ENCODE measurements at regions not wholly inside any gene's neighbourhood (a gene's known extent, or its start where the extent isn't known, plus 50 kb on each side); places are given as distances from the start of the nearest gene placed in this dataset.

- no peak for TF ChIP-seq CTCF (IDR thresholded peaks at IDR 0.05)
- no peak for TF ChIP-seq POLR2A (IDR thresholded peaks at IDR 0.05)
These were observed 98.4 kb upstream of the DUSP22 start for GRCh38 chr6:193773-194310.

Measured in lower leg skin (tissue), 3 donors.